Fibroblast of peridontal ligament (primary cell): ENCODE measurements at regions not wholly inside any gene's neighbourhood (a gene's known extent, or its start where the extent isn't known, plus 50 kb on each side); places are given as distances from the start of the nearest gene placed in this dataset.
"Not testable (repeated sequence)": the region's sequence is repeated elsewhere in the genome, so short reads cannot be mapped to it uniquely, and the experiment has no call there.

Source experiments
- DNase-seq: peaks from one replicate; pipeline ENCODE4 v3.0.0-alpha.2; 2010; ENCODE audit errors: extremely low read depth

- DNase-seq, result peak; percentile 87
These were observed 541.0 kb downstream of the RFC3 start for GRCh38 chr13:34358811-34359513.

DNA sequence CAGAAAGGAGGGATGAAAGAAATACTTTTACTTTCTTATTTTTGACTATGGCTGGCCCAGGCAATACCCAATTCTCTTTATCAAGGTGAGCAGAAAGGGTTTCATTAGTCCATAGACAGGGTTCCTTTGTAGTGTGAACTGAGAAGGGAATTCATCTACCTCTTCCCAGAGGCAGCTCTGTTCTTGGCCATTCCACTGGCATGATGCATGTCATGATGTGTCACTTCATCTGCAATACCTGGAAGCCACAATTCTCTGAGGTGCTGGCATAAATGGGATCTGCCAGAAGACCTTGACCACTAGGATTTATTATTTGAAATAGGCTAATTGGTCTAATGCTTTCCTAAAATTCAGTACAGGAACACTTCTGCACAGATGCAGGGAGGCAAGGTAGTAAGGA lies 542.8 kb downstream of the RFC3 start:
- no peak for DNase-seq

DNA sequence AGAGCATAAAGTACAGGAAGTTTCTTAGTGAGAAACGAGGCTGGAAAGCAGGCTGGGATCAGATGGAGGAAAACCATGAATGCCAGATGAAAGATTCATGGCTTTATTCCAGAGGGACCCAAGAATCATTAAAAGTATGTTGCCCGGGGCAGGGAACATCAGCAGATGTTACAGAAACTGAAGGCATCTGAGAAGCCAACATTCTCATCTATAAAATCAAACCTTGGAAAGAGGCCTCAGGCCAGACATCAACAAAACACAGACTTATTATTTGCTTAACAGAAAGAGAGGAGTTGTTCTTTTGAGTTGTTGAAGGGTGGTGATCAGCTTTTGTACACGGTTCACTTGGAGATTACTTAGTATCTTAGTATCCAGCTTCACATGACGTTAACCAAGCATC lies 543.6 kb downstream of the RFC3 start:
- DNase-seq, result peak; percentile 62

- DNase-seq, result no peak
These were observed 545.3 kb downstream of the RFC3 start for GRCh38 chr13:34363266-34363665.

GRCh38 chr13:34364633-34365032 lies 546.7 kb downstream of the RFC3 start:
- no peak for DNase-seq

DNA sequence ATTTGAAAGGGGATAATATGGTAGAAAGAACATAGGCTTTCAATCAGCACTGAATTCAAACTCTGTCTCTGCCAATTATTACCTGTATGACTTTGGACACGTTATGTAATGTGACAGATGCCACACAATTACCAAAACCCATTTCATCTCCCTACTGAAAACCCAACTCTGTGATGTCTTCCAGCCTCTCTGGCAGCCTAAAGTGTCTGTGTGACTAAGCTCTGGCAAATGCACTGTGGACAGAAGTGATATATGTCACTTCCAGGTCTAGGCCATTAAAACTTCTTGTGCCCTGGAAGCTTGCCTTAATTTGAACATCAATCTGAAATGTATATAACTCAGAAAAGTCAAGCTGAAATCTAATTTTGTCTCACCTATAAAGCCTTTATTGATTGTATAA lies 552.0 kb downstream of the RFC3 start:
- DNase-seq, result no peak

- no peak for DNase-seq
These were observed 553.2 kb downstream of the RFC3 start for GRCh38 chr13:34371108-34371507.

DNA sequence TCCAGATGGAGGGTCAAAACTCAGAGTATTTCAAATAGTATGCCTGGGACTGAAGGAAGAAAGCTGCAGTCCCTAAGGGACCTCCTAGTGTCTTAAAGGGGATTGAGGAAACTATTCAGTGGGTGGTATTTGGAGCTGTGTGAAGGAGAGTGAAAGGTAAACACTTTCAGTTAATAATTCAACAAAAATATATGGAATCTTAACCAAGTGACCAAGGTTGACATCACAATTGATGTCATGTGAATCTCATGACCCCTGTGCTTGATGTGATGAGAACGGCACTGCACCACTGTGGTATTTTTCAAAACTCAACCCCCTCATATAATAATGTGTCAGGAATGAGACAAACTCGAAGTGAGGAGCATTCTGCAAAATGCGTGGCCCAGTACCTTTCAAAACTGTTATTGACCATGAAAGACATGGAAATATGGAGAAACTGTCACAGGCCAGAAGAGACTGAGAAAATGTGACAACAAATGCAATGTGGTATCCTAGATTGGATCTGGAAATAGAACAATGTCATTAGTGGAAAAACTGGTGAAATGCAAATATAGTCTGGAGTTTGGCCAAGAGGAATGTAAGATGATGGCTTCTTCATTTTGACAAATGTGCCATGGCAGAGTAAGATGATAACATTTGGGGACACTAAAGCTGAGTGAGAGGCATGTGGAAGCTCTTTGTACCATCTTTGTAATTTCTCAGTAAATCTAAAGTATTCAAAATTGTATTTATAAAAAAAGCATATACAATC lies 553.9 kb downstream of the RFC3 start:
- no peak for DNase-seq

DNA sequence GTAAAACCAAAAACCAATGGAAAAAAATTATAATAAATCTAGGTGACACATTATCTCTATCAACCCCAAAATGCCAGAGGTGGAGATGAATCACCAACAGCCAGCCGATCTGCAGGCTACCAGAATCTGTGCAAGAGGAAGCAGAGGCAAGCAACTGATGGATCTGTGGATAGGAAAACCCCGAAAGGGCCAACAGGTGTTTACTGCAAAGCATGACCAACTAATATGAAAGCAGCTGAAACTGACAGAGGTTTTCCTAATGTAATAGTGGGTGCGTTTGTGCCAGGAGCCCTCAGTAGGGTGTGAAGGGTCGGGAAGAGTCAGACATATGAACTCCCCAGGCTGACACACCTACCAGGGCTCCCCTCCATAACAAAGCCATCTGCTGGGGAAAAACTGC lies 554.6 kb downstream of the RFC3 start:
- no peak for DNase-seq

DNA sequence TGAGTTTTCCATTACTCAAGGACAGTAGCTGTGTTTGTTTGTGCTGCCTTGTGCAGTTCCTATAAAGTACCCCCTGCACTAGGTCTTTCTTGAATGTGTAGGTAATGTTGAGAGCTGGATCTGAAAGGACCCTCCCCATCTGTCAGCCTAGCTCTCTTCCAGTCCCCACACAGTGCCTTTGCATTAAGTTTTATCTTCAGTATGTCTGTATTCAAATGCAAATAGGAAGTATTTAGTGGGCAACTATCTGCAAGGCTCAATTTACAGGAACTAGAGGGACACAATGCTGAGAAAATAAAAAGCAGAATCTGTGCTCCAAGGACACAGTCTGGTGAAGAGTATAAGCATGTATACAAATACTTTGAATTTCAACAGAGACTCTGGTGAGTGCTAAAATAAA lies 558.5 kb downstream of the RFC3 start:
- DNase-seq, result no peak

GRCh38 chr13:34381228-34381627 lies 560.8 kb upstream of the NBEA start:
- no peak for DNase-seq

- DNase-seq, result no peak
These were observed 558.3 kb upstream of the NBEA start for GRCh38 chr13:34383728-34384127.

GRCh38 chr13:34386229-34386628 lies 555.8 kb upstream of the NBEA start:
- DNase-seq, result not testable (repeated sequence)

- DNase-seq, result peak; percentile 12
These were observed 551.0 kb upstream of the NBEA start for GRCh38 chr13:34391076-34391475.

GRCh38 chr13:34401696-34402095 lies 540.4 kb upstream of the NBEA start:
- peak; percentile 30 for DNase-seq

DNA sequence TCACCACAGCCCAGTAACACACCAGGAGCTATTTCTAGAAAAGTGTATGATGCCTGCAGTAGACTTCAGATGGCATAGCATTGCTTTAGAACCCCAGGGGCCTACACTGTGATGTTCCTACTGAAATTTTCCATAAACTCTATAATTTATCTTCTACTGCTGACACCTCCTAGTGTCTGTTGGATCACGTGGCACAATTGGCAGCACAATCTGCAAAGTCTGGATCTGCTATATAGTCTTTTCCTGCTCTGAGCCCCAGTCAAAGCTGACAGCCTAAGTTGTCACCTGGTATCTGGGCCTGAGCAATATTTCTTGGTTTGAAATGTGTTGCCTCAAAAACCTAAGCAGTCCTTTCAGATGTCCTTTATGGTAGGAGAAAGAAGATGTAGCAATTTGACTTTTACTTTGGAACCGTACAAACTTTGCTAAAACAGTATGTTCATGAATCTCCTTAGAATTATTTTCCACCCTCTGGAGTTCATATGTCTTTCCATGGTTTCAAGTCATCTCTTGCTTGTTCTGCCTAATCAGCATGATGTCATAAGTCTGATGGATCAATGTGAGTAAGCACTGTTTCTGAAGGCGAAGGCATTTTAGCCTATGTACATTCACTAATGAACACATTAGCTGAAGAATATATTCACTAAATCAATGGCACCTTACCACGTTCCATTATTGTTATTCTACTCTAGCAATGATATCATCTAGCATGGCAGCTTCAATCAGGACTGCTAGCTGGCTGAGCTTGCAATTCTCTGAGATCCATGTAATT lies 536.5 kb upstream of the NBEA start:
- DNase-seq, result no peak

DNA sequence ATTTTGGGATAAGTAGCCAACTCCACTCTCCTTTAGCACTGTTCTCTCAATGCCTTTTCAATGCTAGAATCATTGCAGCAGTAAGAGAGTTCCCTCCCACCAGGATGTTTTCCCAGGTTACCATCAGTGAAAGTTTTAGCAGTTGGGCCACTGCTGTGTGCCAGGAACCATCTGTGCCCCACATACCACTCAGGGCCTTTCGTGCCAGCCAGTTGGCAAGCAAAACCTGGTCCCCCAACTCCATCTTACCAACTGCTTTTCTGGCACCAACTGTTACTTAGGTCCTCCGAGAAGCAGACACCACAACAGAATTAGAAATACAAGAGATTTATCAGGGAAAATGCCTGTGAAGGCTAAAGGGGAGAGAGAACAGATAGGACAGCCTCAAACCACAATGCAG lies 533.4 kb upstream of the NBEA start:
- DNase-seq, result no peak

GRCh38 chr13:34409496-34410182 lies 532.4 kb upstream of the NBEA start:
- no peak for DNase-seq

DNA sequence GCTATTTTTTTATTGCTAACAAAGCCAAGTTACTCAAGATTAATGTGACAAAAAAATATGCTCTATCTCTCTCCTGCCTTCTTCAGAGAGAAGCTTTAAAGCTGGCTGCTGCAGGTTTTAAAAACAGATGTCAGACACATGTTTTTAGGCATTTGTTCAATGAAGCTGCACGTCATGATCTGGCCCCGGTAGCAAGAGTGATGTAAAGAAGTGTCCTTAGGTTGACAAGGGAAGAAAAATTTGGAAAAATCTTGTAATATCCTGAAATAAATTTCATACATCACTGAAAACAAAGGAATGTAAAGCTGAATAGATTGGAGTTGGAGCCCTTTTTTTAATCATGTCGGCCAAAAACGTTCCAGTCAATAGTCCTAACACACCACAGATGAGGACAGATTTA lies 531.4 kb upstream of the NBEA start:
- no peak for DNase-seq

DNA sequence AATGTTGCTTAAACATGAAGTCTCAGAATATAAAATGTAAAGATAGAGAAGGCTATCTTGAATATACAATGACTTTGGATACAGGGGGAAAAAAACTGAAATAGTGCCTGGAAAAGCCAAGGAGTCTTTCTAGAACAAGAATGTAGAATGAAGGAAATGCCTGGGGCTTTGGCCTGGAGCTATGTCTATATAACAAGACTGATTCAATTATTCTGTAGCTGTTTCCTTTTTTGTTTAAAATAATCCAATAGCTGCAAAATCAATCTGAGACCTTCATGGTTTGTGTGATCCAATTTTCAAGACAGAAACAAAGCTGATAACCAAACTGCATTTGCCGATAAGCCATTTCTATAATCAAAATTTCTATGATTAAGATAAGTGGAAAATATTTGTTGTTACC lies 530.9 kb upstream of the NBEA start:
- DNase-seq, result no peak

DNA sequence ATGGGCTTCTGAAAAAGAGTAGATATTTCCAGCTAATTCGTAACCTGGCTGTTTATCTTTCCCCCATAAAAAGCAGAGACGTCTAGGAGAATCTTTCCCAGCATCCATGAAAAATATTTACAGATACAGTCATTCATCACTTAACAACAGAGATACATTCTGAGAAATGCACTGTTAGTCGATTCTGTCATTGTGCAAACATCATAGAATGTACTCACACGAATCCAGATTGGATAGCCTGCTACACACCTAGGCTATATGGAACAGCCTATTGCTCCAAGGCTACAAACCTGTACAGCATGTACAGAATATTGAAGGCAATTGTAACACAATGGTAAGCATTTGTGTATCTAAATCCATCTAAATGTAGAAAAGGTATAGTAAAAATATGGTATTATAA lies 530.2 kb upstream of the NBEA start:
- DNase-seq, result no peak

DNA sequence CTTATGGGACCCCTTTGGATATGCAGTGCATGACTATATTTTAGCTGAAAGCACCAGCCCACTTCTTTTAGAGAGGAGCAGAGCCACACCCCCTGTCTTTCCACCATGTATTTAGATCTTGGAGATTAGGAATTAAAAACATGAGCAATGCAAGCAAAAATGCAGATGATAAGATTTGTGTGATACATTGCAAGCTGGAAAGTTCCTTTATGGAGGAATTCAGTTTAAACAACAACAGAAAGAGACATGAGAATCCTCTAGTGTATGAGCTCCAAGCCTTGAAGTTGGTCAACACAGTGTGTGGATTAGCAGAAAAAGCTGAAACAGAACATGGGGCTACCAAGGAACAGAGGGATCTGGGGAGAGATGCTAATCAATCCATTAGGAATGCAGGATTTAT lies 529.8 kb upstream of the NBEA start:
- no peak for DNase-seq
